HFF-Myc (cell line): ENCODE measurements at regions not wholly inside any gene's neighbourhood (a gene's known extent, or its start where the extent isn't known, plus 50 kb on each side); places are given as distances from the start of the nearest gene placed in this dataset.

Source experiments
- DNase-seq: peaks from one replicate; pipeline ENCODE4 v3.0.0-alpha.2; 2011; ENCODE audit warnings: low read depth; ENCODE audit errors: extremely low read depth
- H3K4me3 ChIP-seq: replicated peaks from 2 replicates; pipeline ENCODE4 v1.5.1; 2011; ENCODE audit warnings: low read depth, mild to moderate bottlenecking, control low read depth, low read length
- CTCF ChIP-seq: IDR thresholded peaks from 2 replicates; pipeline ENCODE4 v1.5.1; 2012; ENCODE audit warnings: mild to moderate bottlenecking, low read depth, low read length, control low read depth; ENCODE audit errors: missing control alignments

GRCh38 chr11:106420048-106420665, 342.7 kb downstream of the AASDHPPT start:
- H3K4me3 ChIP-seq, result no peak overlapping the region
- no peak for DNase-seq
- TF ChIP-seq CTCF, result no peak

GRCh38 chr11:106420686-106421085, 343.2 kb downstream of the AASDHPPT start:
- TF ChIP-seq CTCF, result no peak
- no peak for DNase-seq
- no peak overlapping the region for H3K4me3 ChIP-seq

- no peak for DNase-seq
- TF ChIP-seq CTCF, result no peak
- no peak overlapping the region for H3K4me3 ChIP-seq
These were observed 344.3 kb downstream of the AASDHPPT start for GRCh38 chr11:106421676-106422292.

DNA sequence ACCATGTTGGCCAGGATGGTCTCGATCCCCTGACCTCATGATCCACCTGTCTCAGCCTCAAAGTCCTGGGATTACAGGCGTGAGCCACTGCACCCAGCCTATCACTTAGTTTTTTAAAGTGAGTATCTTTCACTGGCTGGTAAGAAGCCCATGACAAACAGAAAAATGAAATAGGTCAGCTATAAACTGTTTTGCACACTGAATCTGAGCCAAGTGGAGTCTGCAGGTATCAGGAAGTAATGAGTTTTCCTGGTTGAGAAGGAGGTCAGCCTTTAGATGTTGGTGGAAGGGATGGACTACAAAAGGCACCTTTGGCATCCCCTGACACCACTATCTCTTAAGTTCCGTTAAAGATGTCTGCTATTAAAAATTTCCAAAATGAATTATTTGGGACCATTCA, 345.1 kb downstream of the AASDHPPT start:
- no peak overlapping the region for H3K4me3 ChIP-seq
- no peak for TF ChIP-seq CTCF
- DNase-seq, result no peak

DNA sequence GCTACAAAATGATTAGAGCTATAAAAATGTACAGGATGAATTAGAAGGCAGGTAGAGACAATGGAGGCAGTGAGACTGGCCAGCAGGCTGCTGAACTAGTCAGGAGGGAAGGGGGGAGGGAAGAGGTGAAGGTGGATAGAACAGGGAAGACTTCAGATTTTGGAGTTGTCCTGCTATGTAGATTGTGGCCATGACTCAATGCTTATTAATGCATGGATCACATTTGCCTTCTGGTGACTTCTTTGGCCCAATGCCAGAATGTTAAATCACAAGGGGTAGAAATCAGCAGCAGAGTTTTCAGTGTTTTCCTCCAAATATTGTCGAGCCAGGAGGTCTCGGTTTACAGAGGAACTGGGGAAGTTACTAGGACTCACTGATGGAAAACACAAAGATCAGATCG, 346.6 kb downstream of the AASDHPPT start:
- no peak overlapping the region for H3K4me3 ChIP-seq
- DNase-seq, result peak; percentile 46
- no peak for TF ChIP-seq CTCF

GRCh38 chr11:106425819-106426218, 348.4 kb downstream of the AASDHPPT start:
- no peak for TF ChIP-seq CTCF
- H3K4me3 ChIP-seq, result no peak overlapping the region
- no peak for DNase-seq
